ENCODE measurements at regions not wholly inside any gene's neighbourhood (a gene's known extent, or its start where the extent isn't known, plus 50 kb on each side); places are given as distances from the start of the nearest gene placed in this dataset.
"Not testable (repeated sequence)": the region's sequence is repeated elsewhere in the genome, so short reads cannot be mapped to it uniquely, and the experiment has no call there.

DNA sequence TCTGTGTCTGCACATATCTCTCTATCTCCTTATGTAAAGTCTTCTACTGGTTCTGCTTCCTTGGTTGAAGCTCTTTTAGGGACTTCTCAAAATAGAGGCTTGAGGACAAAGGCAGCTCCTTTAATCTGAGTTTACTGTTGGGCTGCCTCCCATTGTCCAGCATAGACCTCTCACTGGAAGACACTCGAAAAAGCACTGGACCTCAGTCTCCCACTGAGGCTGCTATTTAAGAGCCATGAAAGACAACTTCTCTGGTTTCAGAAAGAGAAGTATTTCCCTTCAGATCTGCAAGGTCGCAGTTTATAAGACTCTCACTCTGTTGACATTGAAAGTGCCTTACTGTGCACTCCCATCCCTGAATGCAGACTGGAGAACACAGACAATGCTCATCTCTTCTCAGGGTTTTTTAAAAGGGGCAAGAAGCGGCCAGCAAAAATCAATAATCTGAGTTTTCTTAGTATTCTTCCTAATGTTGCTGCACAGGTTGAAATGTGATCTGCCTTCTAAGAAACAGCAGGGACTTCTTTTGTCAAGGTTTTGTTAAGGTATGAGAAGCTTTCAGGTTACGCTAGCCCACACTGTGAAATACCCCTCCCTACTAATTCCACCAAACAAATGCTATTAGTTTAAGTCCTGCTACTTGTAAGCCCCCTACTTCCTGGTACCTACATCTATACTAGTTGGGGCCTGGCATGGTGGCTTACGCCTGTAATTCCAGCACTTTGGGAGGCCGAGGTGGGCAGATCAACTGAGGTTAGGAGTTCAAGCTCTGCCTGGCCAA lies 450.0 kb upstream of the SLC10A2 start:
- DNase-seq = no peak

DNA sequence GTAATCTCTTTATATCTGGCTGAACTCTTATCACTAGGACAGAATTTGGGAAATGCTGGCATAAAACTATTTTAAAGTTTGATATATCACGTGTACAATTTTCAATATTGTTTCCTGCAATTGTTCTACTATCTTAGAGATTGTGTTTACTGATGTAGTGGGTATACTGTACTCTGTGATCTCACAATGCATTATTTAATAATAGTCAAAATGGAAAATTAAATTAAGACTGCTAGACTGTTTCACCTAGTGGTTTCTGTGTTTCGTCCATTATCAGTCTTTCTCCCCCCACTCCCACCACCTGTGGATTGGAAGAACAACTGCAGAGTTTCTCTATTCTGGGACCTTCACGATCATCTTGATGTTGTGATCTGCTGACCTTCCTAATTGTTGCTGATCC lies 449.2 kb upstream of the SLC10A2 start:
- no peak for DNase-seq

DNA sequence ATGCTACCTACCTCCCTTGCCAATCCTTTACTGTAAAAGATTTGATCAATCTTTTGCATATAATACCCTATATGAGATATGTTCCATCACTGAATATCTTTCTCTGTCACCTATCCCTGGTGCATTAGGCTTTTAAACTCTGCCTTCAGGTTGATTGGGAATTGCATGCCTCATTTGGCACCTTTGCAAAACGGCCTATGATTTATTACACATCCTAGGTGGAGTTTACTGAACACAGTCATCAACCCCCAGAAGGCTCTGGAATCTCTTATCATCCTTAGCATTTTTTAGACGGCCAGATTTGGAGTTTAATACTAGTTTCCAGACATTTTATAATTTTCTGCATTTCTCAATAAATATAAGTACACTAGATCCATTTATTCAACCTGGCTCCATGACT lies 448.4 kb upstream of the SLC10A2 start:
- peak; percentile 73 for DNase-seq

DNA sequence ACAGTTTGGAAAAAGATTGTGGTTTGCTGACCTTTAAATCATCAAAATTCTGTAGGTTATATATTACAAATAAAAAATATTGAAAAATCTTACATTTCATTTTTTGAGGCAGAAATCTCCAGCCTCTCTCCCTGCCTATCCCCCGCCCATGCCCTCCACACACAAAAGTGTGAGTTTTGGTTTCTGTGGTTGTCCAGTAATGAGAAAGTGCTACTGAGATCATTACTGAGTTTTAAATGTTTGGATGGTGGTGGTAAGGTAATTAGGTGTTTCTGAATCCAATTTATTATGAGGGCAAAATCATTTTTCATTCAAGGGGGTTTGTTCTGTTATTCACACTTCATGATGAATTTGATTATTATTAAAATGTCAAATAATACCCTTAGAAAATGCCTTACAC lies 448.0 kb upstream of the SLC10A2 start:
- no peak for DNase-seq

DNA sequence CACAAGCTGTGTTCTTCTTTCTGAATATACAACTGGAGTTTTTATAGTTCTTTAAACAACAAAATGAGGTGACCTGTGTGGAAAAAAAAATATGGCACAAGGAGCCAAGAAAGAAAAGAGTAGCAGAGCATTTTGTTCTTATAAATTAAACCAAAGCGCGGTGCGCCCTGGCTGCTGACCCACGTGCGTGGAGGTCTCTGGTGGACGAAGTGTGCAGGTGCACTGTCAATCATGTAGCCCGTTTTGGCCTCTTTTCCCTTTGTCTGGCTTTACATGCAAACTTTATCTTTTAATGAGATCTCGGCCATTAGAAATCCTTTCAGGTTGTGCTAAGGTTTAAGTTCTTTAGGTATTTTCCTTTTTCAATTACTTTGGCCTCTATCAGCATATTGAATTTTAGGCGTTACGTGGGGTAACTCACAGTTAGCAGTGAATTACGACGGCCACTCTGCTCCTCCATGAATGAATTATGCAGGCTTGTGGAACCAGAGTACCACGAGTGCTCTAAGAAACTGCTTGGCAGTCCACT lies 443.9 kb upstream of the SLC10A2 start:
- DNase-seq = no peak

DNA sequence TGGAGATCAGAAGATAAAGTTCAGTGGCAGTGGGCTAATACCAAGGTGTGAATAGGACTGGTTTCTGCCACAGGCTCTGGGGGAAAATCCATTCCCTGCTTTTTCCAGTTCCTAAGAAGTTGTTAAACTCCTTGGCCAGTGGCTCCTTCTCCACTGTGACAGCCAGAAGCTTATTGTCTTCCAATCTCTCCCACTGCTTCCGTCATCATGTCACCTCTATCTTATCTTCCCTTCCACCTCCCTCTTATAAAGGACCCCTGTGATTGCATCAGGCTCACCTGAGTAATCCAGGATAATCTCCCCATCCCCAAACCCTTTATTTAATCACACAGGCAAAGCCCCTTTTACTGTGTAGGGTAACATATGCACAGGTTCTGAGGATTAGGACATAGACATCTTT lies 431.2 kb upstream of the SLC10A2 start:
- no peak for DNase-seq

DNA sequence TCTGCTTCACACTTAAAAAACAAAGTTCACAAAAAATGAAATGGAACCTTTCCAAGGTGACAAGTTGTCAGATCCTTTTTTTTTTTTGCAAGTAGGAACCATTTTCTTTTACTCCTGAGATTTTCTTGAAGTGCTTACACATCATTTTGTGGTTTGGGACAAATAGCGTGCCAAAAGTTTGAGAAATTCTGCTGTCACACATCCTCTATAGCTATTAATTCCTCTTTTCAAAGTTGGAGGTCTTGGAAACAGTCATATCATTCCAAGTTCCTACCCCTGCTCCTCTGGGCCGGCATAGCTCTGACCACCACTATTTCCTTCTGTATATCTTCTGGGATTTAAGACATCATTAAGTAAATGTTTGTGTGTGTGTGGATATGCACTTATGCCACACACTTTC lies 421.6 kb upstream of the SLC10A2 start:
- no peak for DNase-seq

DNA sequence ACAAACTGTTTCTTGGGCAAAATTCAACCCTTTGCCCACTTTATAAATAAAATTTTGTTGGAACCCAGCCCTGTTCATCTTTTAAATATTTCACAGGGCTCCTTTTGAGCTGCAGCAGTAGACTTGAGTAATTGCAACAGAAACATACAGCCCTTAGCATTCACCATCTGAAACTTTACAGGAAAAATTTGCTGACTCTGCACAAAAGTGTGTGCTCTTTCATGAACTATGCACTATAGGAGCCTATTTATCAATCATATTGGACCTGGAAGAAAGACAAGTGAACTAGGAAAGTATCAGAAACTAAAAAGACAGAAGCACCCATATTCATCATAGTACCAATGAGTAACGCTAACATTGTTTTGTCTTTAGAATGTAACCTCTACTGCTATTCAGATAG lies 406.9 kb upstream of the SLC10A2 start:
- DNase-seq = no peak

DNA sequence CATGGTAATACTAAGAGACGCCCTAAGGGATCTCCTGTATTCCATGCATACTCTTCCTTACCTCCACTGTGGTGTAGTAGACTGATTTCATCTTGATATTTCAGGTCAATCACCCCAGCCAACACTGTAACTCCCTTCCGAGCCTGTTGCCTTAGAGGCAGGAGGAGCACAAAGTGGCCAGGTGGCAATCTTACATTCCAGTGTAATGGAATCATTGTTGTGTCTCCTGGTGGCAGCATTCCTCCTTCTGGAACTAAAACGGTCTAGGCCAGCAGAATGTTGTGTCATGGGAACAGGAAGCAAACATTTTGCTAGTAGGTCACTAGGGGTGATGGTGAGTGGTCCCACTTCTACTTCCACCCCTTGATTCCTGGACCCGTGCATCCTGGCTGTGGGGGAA lies 405.7 kb upstream of the SLC10A2 start:
- no peak for DNase-seq

DNA sequence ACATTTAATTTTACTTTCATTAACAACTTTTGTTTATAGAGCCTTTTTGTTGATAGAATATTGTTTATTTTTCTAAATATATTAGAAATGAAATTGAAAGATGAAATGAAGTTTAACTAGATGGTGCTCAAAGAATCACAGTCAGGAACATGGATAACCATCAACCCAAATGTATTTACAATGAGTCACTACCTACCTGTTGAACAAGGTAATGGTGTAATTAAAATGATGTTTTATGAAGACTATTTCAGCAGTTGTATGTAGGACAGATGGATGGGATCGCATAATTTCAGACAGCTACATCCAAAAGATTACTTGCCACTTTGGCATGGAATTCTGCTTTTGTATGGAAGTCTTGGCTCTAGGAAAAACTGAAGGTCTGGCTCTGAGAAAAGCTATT lies 403.6 kb upstream of the SLC10A2 start:
- no peak for DNase-seq

DNA sequence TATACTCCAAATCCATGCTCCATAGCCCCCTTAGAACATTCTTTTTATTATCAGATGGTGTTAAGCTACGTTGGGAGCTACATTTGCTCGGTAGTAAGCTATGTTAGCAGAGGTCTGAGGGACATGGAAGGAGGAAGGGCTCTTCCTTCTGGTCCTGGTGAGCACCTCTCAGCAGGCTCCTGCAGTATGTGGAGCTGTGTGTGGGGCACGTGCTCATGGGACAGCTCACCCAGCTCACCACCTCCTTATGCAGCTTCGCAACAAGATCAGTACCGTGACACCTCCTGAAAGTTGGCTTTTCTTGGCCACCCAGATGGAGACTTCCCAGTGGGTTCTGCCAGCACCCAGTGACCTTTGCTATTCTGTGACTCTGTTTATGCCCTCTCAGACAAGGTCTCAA lies 400.5 kb upstream of the SLC10A2 start:
- no peak for DNase-seq

DNA sequence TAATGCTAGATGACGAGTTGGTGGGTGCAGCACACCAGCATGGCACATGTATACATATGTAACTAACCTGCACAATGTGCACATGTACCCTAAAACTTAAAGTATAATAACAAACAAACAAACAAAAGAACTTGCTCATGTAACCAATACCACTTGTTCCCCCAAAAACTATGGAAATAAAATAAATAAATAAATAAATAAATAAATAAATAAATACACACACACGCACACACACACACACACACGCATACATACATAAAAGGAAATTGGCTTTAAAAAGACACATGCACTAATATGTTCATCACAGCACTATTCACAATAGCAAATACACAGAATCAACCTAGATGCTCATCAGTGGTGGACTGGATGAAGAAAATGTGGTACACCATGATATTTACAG lies 394.0 kb upstream of the SLC10A2 start:
- not testable (repeated sequence) for DNase-seq

DNA sequence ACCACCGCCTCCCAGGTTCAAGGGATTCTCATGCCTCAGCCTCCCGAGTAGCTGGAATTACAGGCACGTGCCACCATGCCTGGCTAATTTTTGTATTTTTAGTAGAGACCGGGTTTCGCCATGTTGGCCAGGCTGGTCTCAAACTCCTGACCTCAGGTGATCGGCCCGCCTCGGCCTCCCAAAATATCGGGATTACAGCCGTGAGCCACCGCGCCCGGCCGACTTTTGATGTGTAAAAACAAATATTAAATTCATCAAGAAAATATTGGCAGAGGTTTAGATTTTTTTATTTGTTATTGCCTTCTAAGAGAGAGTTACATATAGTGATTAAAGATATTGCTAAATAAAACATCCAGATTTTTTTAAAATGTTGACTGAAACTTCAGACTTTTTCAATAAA lies 390.8 kb upstream of the SLC10A2 start:
- DNase-seq = not testable (repeated sequence)

DNA sequence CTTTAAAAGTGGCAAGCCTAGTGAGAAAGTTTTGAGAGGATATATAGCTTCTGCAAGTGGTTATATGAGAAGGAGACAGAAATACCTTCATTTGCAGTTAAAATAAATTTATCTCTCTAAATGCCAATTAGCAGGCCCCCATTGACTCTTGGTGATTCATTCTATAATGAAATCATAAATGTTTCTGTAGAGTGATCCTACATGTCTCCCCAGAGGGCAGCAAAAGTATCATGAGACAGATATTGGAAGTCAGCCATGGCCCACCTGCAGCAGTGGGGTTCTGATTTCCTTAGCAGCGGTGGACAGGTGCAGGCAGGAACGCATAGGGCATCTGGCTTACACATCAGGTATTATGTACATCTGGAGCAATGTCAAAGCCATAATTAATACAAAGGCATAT lies 385.4 kb upstream of the SLC10A2 start:
- peak; percentile 93 for DNase-seq

DNA sequence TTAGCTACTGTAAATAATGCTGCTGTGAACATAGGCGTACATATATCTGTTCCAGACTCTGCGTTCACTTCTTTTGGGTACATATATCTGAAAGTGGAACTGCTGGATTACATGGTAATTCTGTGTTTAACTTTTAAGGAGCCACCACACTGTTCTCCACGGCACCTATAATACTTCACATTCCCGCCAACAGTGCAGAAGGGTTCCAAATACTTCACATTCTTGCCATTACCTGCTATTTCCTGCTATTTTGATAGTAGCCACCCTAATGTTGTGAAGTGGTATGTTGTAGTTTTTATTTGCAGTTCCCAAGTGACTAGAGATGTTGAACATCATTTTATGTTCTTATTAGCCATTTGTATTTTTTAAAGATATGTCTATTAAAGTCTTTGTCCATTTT lies 377.4 kb upstream of the SLC10A2 start:
- no peak for DNase-seq

DNA sequence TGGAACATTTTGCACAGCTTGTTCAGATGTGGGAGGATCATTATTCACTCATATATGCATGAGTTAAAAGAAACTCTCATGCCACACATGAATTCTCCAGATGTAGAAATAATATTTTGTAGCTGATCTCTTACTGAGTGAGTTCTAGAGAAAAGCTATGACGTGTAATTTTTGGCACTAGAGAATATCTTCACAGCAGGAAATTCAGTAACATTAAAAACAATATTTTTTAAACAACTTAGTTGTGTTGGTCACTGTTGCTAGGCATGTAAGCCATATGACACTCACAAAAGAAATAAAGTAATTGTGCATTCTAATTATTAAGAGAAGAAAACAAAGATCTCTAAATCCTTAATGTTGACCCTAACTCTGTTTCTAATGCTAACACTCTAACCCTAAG lies 371.4 kb upstream of the SLC10A2 start:
- DNase-seq = no peak

DNA sequence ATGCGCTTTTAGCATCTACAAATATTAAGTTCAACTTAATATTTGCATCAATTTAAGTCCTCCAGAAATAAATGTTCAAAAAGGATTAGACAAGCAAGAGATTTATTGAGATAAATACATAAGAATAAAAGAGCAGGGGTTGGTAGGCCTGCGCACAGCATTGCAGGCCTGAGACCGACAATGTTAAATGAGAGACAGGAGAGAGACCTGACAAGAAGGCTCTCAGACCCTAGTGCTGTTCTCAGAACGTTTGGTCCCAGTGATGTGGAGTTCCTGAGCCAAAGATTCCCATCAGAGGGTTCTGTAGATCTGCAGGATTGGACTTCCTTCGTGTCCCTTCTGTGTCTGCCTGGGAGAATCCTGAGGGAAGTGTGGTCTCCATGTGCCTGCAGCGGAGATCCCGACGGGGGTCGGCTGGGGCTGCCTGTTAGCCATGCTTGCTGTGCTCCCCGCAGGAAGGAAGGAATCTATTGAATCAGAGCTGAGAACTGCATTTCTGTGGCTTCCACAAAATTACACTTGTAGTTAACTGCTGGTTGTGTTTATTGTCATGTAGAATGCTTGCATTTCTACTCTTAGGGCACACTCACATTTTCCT lies 369.9 kb upstream of the SLC10A2 start:
- DNase-seq = no peak

DNA sequence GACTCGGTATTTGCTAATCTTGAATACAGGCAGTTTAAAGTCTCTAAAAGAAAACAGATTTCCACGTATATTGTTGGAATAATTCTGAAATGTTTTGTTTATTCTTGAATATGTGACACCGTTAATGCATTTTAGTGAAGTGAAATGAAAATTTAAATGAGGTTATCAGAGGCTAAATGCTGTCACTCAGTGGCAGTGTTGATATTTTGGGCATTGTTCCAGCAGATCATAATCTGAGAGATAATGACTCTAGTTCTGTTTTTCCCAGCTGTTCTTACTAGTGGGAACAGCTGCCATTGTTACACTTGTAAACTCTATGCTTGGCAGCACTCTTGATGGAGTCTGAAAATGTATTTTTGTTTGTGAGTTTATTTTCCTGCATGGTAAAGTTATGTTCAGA lies 365.6 kb upstream of the SLC10A2 start:
- DNase-seq = peak; percentile 77

DNA sequence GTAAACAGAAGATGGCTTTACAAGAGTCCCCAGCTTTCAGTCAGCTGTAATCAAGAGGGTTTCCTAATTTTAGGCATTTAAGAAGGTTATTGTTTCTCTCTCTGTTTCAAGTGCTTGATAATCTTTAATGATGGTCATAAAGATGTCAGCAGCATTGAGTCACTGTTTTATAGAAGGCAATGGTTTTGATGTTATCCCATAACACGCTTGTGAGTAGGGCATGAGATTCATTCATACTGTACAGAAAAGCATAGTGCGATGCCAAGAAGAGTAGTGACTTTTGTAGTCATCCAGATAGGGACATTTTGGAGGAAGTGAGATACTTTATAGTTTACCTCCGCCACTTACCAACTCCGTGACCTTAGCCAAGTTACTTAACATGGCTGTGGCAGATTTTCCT lies 364.2 kb upstream of the SLC10A2 start:
- DNase-seq = peak; percentile 59

DNA sequence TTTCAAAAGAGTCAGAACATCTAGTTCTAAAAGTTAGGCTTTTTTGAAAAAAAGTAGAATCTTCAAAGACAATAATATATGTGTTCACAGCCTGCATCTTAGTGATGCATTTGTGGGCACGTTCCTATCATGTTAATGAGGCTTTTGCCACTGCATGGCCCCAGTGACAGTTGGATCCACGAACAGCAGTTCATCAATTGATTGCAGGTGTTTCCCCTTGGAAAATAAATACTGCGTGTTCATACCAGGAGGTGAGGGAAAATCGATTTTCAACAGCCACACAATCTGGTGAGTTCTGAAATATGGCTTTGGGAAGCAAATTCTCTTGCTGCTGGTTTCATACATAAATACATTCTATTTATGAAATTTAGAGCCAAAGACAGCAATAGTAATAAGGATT lies 343.8 kb upstream of the SLC10A2 start:
- DNase-seq = no peak

DNA sequence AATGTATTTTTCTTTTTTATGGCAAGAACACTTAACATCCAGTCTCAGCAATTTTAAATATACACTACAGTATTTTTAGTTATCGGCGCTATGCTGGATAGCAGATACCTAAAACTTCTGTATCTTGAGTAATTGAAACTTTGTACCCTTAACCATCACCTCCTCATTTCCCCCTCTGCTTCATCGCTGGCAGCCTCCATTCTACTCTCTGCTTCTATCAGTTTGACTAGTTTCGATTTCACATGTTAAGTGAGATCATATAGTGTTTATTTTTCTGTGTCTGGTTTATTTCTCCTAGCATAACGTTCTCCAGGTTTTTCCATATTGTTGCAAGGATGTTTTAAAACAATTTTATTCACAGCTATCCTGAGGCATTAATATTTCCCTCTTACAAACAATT lies 340.8 kb upstream of the SLC10A2 start:
- DNase-seq = no peak

DNA sequence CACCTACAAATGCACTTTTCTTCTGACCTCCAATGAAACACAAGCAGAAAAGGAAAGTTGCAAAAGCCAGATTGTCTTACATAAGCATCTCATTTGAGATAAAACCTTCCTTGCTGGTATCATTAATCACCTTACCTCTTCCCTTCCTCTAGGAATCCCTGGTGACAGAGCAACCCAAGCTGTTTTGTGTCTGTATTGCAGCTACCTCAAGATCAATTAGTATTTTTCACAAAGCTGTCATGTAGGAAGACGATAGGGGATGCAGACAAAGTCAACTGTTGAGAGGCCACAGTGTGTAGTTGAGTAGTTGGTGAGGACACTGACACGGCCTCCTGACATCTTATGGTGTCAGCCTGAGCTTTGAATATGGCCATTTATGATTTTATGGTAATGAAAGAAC lies 339.1 kb upstream of the SLC10A2 start:
- DNase-seq = no peak

DNA sequence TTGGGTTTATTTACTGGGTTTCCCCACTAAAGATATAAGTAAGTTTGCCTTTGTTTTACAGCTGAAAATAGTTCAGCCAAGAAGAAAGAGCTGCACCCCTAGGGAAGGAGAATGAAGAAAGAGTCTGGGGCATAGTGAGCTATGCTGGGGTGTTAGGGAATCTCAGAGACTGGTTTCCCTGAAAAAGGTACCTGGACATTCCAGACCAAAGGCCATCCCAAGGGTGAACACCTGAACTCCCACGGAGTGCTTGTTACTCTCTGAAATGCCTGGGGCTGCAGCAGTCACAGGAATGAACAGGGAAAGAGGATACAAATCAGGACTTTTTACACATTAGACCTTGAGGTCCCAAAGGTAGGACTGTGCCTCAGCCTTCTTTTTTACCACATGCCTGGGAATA lies 337.6 kb upstream of the SLC10A2 start:
- peak; percentile 53 for DNase-seq

DNA sequence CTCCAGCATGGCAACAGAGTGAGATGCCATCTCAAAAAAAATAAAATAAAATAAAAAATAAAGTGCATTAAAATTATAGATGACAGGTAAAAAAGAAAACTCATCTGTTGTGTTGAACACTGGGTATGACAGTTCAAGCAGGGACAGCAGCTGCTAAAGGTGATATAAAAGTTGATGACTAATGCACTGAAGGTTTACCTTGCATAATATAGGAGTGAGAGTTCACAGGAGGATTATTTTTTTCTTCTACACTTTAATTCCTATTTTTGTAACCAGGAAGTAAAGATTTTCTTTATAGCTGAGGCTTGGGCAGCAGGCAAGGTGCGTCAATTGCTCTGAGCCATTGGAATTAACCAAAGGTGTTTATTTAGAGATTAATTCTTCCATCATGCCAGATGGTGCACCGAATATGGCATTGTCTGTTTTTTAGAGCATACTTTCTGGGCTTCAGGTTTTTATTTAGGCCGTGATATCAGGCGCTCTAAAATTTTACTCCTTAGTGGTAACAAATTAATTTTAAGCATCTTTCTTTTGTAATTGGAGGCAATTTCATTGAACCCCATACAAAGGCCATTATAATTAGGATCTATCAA lies 337.0 kb upstream of the SLC10A2 start:
- peak; percentile 72 for DNase-seq
